GM23338 (cell line): ENCODE measurements at regions not wholly inside any gene's neighbourhood (a gene's known extent, or its start where the extent isn't known, plus 50 kb on each side); places are given as distances from the start of the nearest gene placed in this dataset.

Experiments used
- ATAC-seq: fragments of 200-7000 bp; cut with Tn5 transposase; 3 replicates; pipeline ENCODE4 v1.9.1; 2020
- DNase-seq: peaks from one replicate; pipeline ENCODE4 v3.0.0-alpha.2; 2015; ENCODE audit warnings: low spot score
- H2AFZ ChIP-seq: fragments of 200-600 bp; sonication (generic); 2 replicates; pipeline ENCODE4 v1.8.0; 2016; ENCODE audit warnings: antibody characterized with exemption, mild to moderate bottlenecking, moderate library complexity
- H3F3A ChIP-seq: fragments of 200-600 bp; sonication (generic); replicated peaks from 2 replicates; pipeline ENCODE4 v1.8.0; 2017; ENCODE audit warnings: antibody characterized with exemption, mixed run types, low read depth
- H3K27ac ChIP-seq: fragments of 200-600 bp; sonication (generic); 2 replicates; pipeline ENCODE4 v1.6.1; 2016; ENCODE audit warnings: low read depth
- H3K27me3 ChIP-seq: fragments of 200-600 bp; sonication (generic); 2 replicates; pipeline ENCODE4 v1.8.0; 2016; ENCODE audit warnings: mild to moderate bottlenecking, mixed run types, moderate library complexity; ENCODE audit not compliant: insufficient read depth
- H3K36me3 ChIP-seq: fragments of 200-600 bp; sonication (generic); 2 replicates; pipeline ENCODE4 v1.8.0; 2016; ENCODE audit warnings: mild to moderate bottlenecking; ENCODE audit not compliant: insufficient read depth
- H3K4me1 ChIP-seq: fragments of 200-600 bp; sonication (generic); 2 replicates; pipeline ENCODE4 v1.8.0; 2016; ENCODE audit warnings: mild to moderate bottlenecking, moderate library complexity; ENCODE audit not compliant: insufficient read depth
- H3K4me2 ChIP-seq: fragments of 200-600 bp; sonication (generic); 2 replicates; pipeline ENCODE4 v1.7.1; 2017; ENCODE audit warnings: mixed run types
- H3K4me3 ChIP-seq: fragments of 200-600 bp; sonication (generic); 2 replicates; pipeline ENCODE4 v1.6.1; 2016; ENCODE audit warnings: mixed run types
- H3K79me2 ChIP-seq: fragments of 200-600 bp; sonication (generic); replicated peaks from 2 replicates; pipeline ENCODE4 v1.8.0; 2017; ENCODE audit warnings: mild to moderate bottlenecking; ENCODE audit not compliant: insufficient read depth
- H3K9me2 ChIP-seq: fragments of 200-600 bp; sonication (generic); 2 replicates; pipeline ENCODE4 v1.8.0; 2017; ENCODE audit not compliant: insufficient read depth
- H4K20me1 ChIP-seq: fragments of 200-600 bp; sonication (generic); replicated peaks from 2 replicates; pipeline ENCODE4 v1.8.0; 2017; ENCODE audit warnings: mild to moderate bottlenecking; ENCODE audit not compliant: insufficient read depth
- H3K27ac Mint-ChIP-seq: 2 replicates; pipeline ENCODE4 v1.8.0; 2020; ENCODE audit warnings: inconsistent platforms, mild to moderate bottlenecking, moderate library complexity, mixed read lengths
- H3K27me3 Mint-ChIP-seq: 3 replicates; pipeline ENCODE4 v1.8.0; 2022; ENCODE audit warnings: low read depth, mild to moderate bottlenecking, moderate library complexity, mixed read lengths, inconsistent platforms; ENCODE audit not compliant: insufficient read depth, poor library complexity
- H3K36me3 Mint-ChIP-seq: 3 replicates; pipeline ENCODE4 v1.8.0; 2021; ENCODE audit warnings: low read depth, mild to moderate bottlenecking, inconsistent platforms, moderate library complexity, mixed read lengths
- H3K4me1 Mint-ChIP-seq: 3 replicates; pipeline ENCODE4 v1.8.0; 2020; ENCODE audit warnings: mild to moderate bottlenecking, inconsistent platforms, mixed read lengths
- H3K4me3 Mint-ChIP-seq: 3 replicates; pipeline ENCODE4 v1.8.0; 2021; ENCODE audit warnings: moderate library complexity, mild to moderate bottlenecking, inconsistent platforms, mixed read lengths
- H3K9me3 Mint-ChIP-seq: 3 replicates; pipeline ENCODE4 v1.8.0; 2020; ENCODE audit warnings: moderate library complexity, mild to moderate bottlenecking, inconsistent platforms, mixed read lengths
- CREB1 ChIP-seq: fragments of 250-450 bp; sonication (Bioruptor Pico); IDR thresholded peaks from 2 replicates; pipeline ENCODE4 v1.5.0; 2020; ENCODE audit warnings: low read depth, mild to moderate bottlenecking, moderate library complexity
- CTCF ChIP-seq, 2 experiments: fragments of 200-600 bp in 1 of 2; sonication (generic) in 1 of 2; conservative IDR thresholded peaks; 2 replicates each; pipeline versions ENCODE4 v1.5.1 to v1.6.1; 2016 to 2017; ENCODE audit warnings: antibody characterized with exemption in 2 of 2, low read depth in 2 of 2, mild to moderate bottlenecking in 2 of 2, moderate library complexity in 1 of 2
- EZH2 ChIP-seq: fragments of 200-600 bp; sonication (generic); IDR thresholded peaks from one replicate; pipeline ENCODE4 v1.8.0; 2017; ENCODE audit warnings: antibody characterized with exemption, mild to moderate bottlenecking, low read depth; ENCODE audit not compliant: unreplicated experiment
- EZH2phosphoT487 ChIP-seq: fragments of 200-600 bp; sonication (generic); IDR thresholded peaks from one replicate; pipeline ENCODE4 v1.8.1; 2018; ENCODE audit warnings: antibody characterized with exemption; ENCODE audit not compliant: unreplicated experiment
- JUNB ChIP-seq: IDR thresholded peaks from one replicate; pipeline ENCODE4 v1.6.1; 2016; ENCODE audit warnings: antibody characterized with exemption; ENCODE audit not compliant: unreplicated experiment
- NANOG ChIP-seq: IDR thresholded peaks from 2 replicates; pipeline ENCODE4 v1.6.1; 2016; ENCODE audit warnings: antibody characterized with exemption, borderline replicate concordance
- POLR2AphosphoS5 ChIP-seq: IDR thresholded peaks from 2 replicates; pipeline ENCODE4 v1.6.1; 2016; ENCODE audit warnings: antibody characterized with exemption, low read depth
- REST ChIP-seq: IDR thresholded peaks from one replicate; pipeline ENCODE4 v1.6.1; 2018; ENCODE audit warnings: antibody characterized with exemption; ENCODE audit not compliant: unreplicated experiment
- STAT1 ChIP-seq: IDR thresholded peaks from one replicate; pipeline ENCODE4 v1.6.1; 2016; ENCODE audit warnings: antibody characterized with exemption; ENCODE audit not compliant: unreplicated experiment
- ZNF114 ChIP-seq: fragments of 250-450 bp; sonication (Bioruptor Pico); IDR thresholded peaks from 2 replicates; pipeline ENCODE4 v1.5.0; 2020; ENCODE audit warnings: mild to moderate bottlenecking, moderate library complexity
- ZNF331 ChIP-seq: fragments of 250-450 bp; sonication (Bioruptor Pico); IDR thresholded peaks from 2 replicates; pipeline ENCODE4 v1.5.0; 2020; ENCODE audit warnings: low read depth, mild to moderate bottlenecking, moderate library complexity
- ZNF462 ChIP-seq: fragments of 250-450 bp; sonication (Bioruptor Pico); IDR thresholded peaks from 2 replicates; pipeline ENCODE4 v1.5.0; 2020; ENCODE audit warnings: mild to moderate bottlenecking, moderate library complexity
- TF ChIP-seq, protein P1 (sequence below): IDR thresholded peaks from 2 replicates; pipeline ENCODE4 v1.6.1; 2016; ENCODE audit warnings: antibody characterized with exemption

GRCh38 chr22:27070594-27070993 is 413.2 kb downstream of the MIAT start:
- no peaks in the 10 kb centered on the region for H3K79me2 ChIP-seq
- H3K9me3 Mint-ChIP-seq, result no peaks in the 10 kb centered on the region
- H3K27ac Mint-ChIP-seq, result no peak overlapping the region

More at GRCh38 chr22:27070594-27070993, 413.2 kb downstream of the MIAT start:
- H4K20me1 ChIP-seq, result no peaks in the 10 kb centered on the region; the same call in 1 of the 2 replicates
- H3F3A ChIP-seq, result no peaks in the 10 kb centered on the region
- H3K27ac ChIP-seq, result no peak overlapping the region
- Mint-ChIP-seq H3K4me3 (no peak overlapping the region), H3K36me3 (no peaks in the 10 kb centered on the region), H3K27me3 (peaks cover 4% of the 10 kb centered on the region), H3K4me1 (peaks cover 2% of the 10 kb centered on the region)
- ATAC-seq (no peak), DNase-seq (no peak)
- no peak overlapping the region for H3K4me3 ChIP-seq
- no peaks in the 10 kb centered on the region for H3K4me1 ChIP-seq
- no peaks in the 10 kb centered on the region for H3K27me3 ChIP-seq
- H2AFZ ChIP-seq, result no peak overlapping the region
- no peak overlapping the region for H3K4me2 ChIP-seq
- H3K36me3 ChIP-seq, result no peaks in the 10 kb centered on the region
- no peaks in the 10 kb centered on the region for H3K9me2 ChIP-seq
- TF ChIP-seq EZH2phosphoT487 (no peak), NANOG (no peak), ZNF462 (no peak), ZNF331 (CRISPR knock-in tag) (no peak), CREB1 (CRISPR knock-in tag) (no peak), JUNB (no peak), CTCF (conservative IDR thresholded peaks at IDR 0.05; ENCODE audit: low read depth in 2 of 2) (no peak), ZNF114 (no peak), REST (no peak), STAT1 (no peak), POLR2AphosphoS5 (no peak), EZH2 (no peak)
- TF ChIP-seq, protein P1, sequence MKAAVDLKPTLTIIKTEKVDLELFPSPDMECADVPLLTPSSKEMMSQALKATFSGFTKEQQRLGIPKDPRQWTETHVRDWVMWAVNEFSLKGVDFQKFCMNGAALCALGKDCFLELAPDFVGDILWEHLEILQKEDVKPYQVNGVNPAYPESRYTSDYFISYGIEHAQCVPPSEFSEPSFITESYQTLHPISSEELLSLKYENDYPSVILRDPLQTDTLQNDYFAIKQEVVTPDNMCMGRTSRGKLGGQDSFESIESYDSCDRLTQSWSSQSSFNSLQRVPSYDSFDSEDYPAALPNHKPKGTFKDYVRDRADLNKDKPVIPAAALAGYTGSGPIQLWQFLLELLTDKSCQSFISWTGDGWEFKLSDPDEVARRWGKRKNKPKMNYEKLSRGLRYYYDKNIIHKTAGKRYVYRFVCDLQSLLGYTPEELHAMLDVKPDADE, result no peak
